Ovary (tissue), 3 donors: ENCODE measurements at regions not wholly inside any gene's neighbourhood (a gene's known extent, or its start where the extent isn't known, plus 50 kb on each side); places are given as distances from the start of the nearest gene placed in this dataset.

ENCODE experiments used
- CTCF ChIP-seq, 3 donors: fragments of 450-650 bp in 2 of 3; fragments of 200-600 bp in 1 of 3; IDR thresholded peaks; one replicate each; pipeline versions ENCODE4 v1.5.1 to v1.8.0; 2016 to 2022; ENCODE audit warnings: antibody characterized with exemption in 3 of 3, mild to moderate bottlenecking in 1 of 3
- EP300 ChIP-seq: sonication (generic); formaldehyde crosslinking; IDR thresholded peaks from one replicate; pipeline ENCODE4 v1.6.1; 2017; ENCODE audit warnings: antibody characterized with exemption
- POLR2A ChIP-seq: fragments of 450-650 bp; IDR thresholded peaks from one replicate; pipeline ENCODE4 v1.6.1; 2017; ENCODE audit warnings: antibody characterized with exemption, mild to moderate bottlenecking, moderate library complexity
- donor health status: DM: no; HTN: no; CAD: no.

GRCh38 chr14:101380940-101381339 lies 180.4 kb upstream of the DIO3 start:
- TF ChIP-seq CTCF (IDR thresholded peaks at IDR 0.05), result no peak
- TF ChIP-seq EP300, result no peak
- no peak for TF ChIP-seq POLR2A
